ENCODE measurements at regions not wholly inside any gene's neighbourhood (a gene's known extent, or its start where the extent isn't known, plus 50 kb on each side); places are given as distances from the start of the nearest gene placed in this dataset.

- TF ChIP-seq POLR2A (IDR thresholded peaks at IDR 0.05) (no peak), CTCF (IDR thresholded peaks at IDR 0.05) (no peak)
Measured at GRCh38 chr6:153702671-153703070, 336.4 kb upstream of the OPRM1 start.
